Suppressor macrophage (primary cell): ENCODE measurements at regions not wholly inside any gene's neighbourhood (a gene's known extent, or its start where the extent isn't known, plus 50 kb on each side); places are given as distances from the start of the nearest gene placed in this dataset.

Source experiments
- DNase-seq, 4 experiments: peaks; one replicate each; pipeline ENCODE4 v3.0.0-alpha.2; 2020 to 2022

- no peak for DNase-seq
Observed at GRCh38 chr20:24257171-24257570, 212.3 kb upstream of the SYNDIG1 start.

- no peak for DNase-seq
Observed at GRCh38 chr20:24256307-24256706, 213.1 kb upstream of the SYNDIG1 start.

- DNase-seq, result no peak
Observed at GRCh38 chr20:24254480-24254879, 214.9 kb upstream of the SYNDIG1 start.

DNA sequence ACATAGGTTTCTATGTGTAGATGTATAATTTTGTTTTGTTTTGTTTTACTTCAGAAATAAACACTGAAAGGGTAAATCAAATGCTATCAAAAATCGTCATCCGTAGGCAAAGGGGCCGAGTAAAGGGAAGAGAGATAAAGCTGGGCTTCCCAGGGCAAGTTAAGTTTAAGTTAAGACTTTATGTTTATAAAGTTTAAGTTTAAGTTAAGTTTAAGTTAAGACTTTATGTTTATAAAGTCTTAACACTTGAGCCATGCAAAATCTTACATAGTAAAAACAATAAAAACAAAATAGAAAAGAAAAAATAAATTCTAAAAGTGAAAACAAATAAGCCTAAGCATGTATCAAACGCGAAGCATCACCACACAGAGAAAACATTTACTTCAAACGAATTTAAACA is 216.1 kb upstream of the SYNDIG1 start:
- no peak for DNase-seq

GRCh38 chr20:24245094-24245493 is 224.3 kb upstream of the SYNDIG1 start:
- no peak for DNase-seq

GRCh38 chr20:24242763-24243162 is 226.7 kb upstream of the SYNDIG1 start:
- DNase-seq, result no peak

GRCh38 chr20:24241466-24241865 is 228.0 kb upstream of the SYNDIG1 start:
- DNase-seq, result no peak

DNA sequence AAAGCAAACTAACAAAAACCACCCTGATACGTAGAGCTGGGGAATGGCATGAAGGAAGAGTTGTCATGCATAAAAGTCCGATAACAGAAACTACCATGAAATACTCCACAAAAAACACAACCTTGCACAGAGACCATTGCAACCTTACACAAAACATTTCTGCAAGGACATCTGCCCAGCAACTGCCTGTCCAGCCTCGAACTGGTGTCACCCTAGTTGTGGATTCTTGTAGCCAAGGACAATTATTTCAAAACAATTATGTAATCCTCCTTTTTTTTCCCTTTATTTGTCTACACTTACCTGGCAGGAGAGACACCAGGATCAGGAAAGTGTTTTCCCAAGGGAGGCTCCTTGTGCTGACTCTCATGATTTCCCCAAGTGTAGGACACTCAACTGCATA is 232.5 kb upstream of the SYNDIG1 start:
- DNase-seq, result no peak

DNA sequence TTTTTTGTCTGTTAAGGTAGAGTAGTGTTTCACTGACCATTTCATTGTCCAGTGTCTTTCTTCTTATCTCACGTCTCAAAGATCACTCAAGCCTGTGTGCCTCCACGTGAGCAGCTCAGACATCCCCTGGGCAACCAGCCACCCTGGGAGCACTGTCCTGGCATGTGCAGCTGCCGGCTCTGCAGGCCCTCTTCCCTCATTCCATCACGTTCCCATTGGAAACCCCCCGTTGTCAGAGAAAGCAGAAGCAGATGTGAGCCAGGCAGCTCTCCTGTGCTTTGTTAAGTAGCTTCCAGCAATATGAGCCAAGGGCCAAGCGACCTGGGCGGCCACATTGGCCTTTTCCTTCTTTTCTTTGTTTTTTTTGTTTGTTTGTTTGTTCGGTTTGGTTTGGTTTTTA is 233.2 kb upstream of the SYNDIG1 start:
- no peak for DNase-seq

GRCh38 chr20:24235296-24236175 is 233.9 kb upstream of the SYNDIG1 start:
- no peak for DNase-seq

DNA sequence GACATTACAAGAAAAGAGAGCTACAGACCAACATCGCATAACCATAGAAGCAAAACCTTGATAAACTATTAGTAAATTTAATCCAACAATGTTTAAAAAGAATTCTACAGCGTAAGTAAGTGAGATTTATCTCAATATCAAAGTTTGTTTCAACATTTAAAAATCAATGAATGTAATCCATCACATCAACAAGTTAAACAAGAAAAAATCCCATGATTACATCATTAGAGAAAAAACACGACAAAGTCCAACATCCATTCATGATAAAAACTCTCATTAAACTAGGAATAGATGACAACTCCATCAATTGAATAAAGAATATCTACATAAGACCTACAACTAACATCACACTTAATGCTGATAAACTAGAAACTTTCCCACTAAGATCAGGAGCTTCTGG is 239.0 kb upstream of the GGTLC1 start:
- DNase-seq, result no peak

DNA sequence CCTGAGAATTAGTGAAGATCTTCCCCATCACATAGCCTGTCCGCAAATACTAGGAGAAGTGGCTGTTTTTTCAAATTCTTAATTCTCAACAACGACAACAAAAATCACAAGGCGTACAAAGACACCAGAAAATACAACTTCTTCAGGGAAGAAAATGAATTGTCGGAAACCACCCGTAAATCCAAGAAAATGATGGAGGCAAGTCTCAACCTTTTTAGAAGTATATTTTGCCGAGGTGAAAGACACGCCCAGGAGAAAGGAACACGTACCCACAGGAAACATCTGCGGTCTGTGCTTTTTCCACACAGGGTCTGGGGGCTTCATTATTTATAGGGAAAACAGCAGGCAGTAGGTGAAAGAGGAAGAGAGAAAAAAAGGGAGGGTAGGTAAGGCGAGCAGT is 223.9 kb upstream of the GGTLC1 start:
- no peak for DNase-seq

- no peak for DNase-seq
Observed at GRCh38 chr20:24211972-24212371, 223.4 kb upstream of the GGTLC1 start.

GRCh38 chr20:24210356-24210755 is 221.8 kb upstream of the GGTLC1 start:
- no peak for DNase-seq

GRCh38 chr20:24208652-24209051 is 220.1 kb upstream of the GGTLC1 start:
- no peak for DNase-seq

DNA sequence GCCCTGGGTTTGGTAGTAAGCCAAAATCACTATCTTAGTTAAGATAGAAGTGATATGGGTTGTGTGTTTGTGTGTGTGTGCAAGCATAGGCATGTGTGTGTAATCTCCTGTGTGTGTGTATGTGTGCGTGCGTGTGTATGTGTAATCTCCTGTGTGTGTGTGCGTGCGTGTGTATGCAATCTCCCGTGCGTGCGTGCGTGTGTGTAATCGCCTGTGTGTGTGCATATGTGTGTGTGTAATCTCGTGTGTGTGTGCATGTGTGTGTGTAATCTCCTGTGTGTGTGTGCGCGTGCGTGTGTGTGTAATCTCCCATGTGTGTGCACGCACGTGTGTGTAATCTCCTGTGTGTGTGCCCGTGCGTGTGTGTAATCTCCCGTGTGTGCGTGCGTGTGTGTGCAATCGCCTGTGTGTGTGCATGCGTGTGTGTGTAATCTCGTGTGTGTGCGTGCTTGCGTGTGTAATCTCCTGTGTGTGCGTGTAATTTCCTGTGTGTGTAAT is 219.3 kb upstream of the GGTLC1 start:
- no peak for DNase-seq

- no peak for DNase-seq
Observed at GRCh38 chr20:24206995-24207394, 218.4 kb upstream of the GGTLC1 start.

GRCh38 chr20:24203526-24204183 is 215.1 kb upstream of the GGTLC1 start:
- no peak for DNase-seq

- DNase-seq, result no peak
Observed at GRCh38 chr20:24199501-24199900, 210.9 kb upstream of the GGTLC1 start.

DNA sequence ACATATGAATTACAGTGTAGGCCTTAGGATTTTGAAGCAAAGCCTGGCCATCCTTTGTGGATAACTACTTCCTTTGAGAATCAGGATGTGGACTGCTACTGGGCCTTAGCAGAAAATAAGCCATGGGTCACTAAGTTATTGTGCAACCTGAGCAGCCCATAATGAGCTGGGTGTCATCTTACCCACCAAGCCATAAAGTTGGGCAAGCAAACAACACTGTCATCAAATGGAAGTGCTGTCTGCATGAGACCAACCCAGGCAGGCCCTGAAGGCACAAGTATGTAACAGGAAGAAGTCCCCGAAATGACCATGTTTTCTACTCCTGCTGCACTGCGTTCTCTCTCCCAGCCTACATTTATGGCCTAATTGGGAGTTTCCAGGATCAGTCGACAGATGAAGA is 205.6 kb upstream of the GGTLC1 start:
- peak in 2 of 4 experiments; percentile 1 to 5 for DNase-seq

DNA sequence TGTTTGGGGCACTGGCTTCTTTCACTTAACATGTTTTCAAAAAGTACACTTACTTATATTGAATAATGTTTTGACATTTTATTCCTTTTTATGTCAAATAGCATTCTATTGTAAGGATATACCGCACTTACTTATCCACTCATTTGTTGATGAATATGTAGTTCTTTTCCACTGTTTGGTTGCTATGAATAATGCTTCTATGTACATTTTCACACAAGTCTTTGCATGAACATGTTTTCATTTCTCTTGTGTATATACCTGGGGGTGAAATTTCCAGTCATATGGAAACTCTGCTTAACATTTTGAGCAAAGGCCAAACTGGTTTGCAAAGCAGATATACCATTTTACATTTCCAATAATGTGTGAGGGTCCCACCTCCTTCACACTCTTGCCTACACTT is 202.3 kb upstream of the GGTLC1 start:
- no peak for DNase-seq

DNA sequence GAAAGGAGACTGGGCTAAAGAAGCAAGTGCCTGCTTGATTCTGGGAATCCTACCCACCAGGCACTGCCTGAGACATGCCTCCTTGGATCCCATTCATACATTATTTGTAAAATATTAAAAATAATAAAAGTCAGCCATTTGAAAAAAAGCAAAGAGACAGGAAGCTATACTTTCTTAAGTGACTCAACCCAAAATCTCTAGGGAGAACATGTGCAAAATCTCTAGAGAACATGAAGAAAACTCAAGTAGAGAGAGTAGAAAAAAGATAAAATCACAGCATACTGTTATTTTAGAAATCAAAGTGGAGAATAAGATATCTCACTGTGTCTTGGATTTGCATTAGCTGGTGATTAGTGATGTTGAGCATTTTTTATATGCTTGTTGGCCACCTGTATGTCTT is 197.2 kb upstream of the GGTLC1 start:
- DNase-seq, result no peak

GRCh38 chr20:24181151-24181550 is 192.6 kb upstream of the GGTLC1 start:
- DNase-seq, result no peak

DNA sequence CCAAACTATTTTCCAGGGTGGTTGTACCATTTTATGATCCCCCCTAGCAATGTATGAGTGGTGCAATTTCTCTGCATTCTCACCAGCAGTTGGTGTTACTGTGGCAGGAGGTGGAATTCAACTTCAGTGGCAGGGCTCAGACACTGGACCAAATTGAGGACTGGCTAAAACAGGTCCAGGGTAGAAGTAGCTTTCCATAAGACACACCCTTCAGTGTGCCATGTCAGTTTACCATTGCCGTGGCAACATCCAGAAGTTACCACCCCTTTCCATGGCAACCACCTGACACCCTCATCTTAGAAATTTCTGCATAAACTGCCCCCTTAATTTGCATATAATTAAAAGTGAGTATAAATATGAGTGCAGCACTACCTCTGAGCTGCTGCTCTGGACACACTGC is 180.7 kb upstream of the GGTLC1 start:
- no peak for DNase-seq
